ENCODE measurements at regions not wholly inside any gene's neighbourhood (a gene's known extent, or its start where the extent isn't known, plus 50 kb on each side); places are given as distances from the start of the nearest gene placed in this dataset.

DNA sequence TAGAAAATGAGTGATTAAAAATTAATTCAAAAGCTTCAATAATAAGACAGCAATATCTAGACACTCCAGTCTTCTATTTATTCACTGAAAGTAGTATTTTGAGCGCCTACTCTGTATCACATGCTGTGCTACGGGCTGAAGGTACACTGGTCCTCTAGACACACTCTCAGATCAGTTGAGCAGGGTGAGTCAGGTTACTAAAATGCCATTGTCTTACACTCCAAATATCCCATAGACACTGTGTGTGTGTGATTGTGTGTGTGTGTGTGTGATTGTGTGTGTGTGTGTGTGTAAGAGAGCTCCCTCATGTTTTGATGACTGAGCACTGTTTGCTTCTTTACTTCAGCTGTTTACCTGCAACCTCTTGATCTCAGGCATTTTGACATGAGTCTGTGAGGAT lies 342.8 kb upstream of the BOD1L1 start:
- Histone ChIP-seq H3K27ac (ENCODE audit: low read depth in 2 of 2, low read length in 2 of 2) (no peak overlapping the region), H3K36me3 (ENCODE audit: control insufficient read depth in 2 of 3, insufficient read depth in 3 of 3, low read length in 3 of 3) (no peaks in the 10 kb centered on the region), H3K9me3 (ENCODE audit: control insufficient read depth in 2 of 3, insufficient read depth in 1 of 3, low read length in 3 of 3) (no peaks in the 10 kb centered on the region), H3K27me3 (ENCODE audit: control insufficient read depth, insufficient read depth, low read length) (no peaks in the 10 kb centered on the region), H3K9ac (ENCODE audit: low read length in 3 of 3) (no peak overlapping the region), H3K4me1 (ENCODE audit: control insufficient read depth in 2 of 3, insufficient read depth in 2 of 3, low read depth in 1 of 3, low read length in 3 of 3) (no peaks in the 10 kb centered on the region), H3K4me3 (ENCODE audit: low read length in 3 of 3) (no peak overlapping the region)
- TF ChIP-seq, protein P1, sequence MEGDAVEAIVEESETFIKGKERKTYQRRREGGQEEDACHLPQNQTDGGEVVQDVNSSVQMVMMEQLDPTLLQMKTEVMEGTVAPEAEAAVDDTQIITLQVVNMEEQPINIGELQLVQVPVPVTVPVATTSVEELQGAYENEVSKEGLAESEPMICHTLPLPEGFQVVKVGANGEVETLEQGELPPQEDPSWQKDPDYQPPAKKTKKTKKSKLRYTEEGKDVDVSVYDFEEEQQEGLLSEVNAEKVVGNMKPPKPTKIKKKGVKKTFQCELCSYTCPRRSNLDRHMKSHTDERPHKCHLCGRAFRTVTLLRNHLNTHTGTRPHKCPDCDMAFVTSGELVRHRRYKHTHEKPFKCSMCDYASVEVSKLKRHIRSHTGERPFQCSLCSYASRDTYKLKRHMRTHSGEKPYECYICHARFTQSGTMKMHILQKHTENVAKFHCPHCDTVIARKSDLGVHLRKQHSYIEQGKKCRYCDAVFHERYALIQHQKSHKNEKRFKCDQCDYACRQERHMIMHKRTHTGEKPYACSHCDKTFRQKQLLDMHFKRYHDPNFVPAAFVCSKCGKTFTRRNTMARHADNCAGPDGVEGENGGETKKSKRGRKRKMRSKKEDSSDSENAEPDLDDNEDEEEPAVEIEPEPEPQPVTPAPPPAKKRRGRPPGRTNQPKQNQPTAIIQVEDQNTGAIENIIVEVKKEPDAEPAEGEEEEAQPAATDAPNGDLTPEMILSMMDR (IDR thresholded peaks at IDR 0.05; ENCODE audit: borderline replicate concordance, extremely low read depth, insufficient read depth), result no peak
- FAIRE-seq (no peak), DNase-seq (no peak)
- intact Hi-C loops (cut with DNase I), result no loop called here

GRCh38 chr4:13977746-13978145 lies 350.2 kb upstream of the BOD1L1 start:
- Histone ChIP-seq H3K36me3 (ENCODE audit: control insufficient read depth in 2 of 3, insufficient read depth in 3 of 3, low read length in 3 of 3) (no peaks in the 10 kb centered on the region), H3K4me3 (ENCODE audit: low read length in 3 of 3) (no peak overlapping the region), H3K9ac (ENCODE audit: low read length in 3 of 3) (no peak overlapping the region), H3K27ac (ENCODE audit: low read depth in 2 of 2, low read length in 2 of 2) (no peak overlapping the region), H3K4me1 (ENCODE audit: control insufficient read depth in 2 of 3, insufficient read depth in 2 of 3, low read depth in 1 of 3, low read length in 3 of 3) (peaks cover 0 to 4% (median 2%) of the 10 kb centered on the region in 3 donors), H3K27me3 (ENCODE audit: control insufficient read depth, insufficient read depth, low read length) (no peaks in the 10 kb centered on the region), H3K9me3 (ENCODE audit: control insufficient read depth in 2 of 3, insufficient read depth in 1 of 3, low read length in 3 of 3) (no peaks in the 10 kb centered on the region)
- FAIRE-seq, result no peak
- TF ChIP-seq, protein P1 (IDR thresholded peaks at IDR 0.05; ENCODE audit: borderline replicate concordance, extremely low read depth, insufficient read depth), result no peak
- intact Hi-C loops (cut with DNase I), result no loop called here
- DNase-seq, result no peak

DNA sequence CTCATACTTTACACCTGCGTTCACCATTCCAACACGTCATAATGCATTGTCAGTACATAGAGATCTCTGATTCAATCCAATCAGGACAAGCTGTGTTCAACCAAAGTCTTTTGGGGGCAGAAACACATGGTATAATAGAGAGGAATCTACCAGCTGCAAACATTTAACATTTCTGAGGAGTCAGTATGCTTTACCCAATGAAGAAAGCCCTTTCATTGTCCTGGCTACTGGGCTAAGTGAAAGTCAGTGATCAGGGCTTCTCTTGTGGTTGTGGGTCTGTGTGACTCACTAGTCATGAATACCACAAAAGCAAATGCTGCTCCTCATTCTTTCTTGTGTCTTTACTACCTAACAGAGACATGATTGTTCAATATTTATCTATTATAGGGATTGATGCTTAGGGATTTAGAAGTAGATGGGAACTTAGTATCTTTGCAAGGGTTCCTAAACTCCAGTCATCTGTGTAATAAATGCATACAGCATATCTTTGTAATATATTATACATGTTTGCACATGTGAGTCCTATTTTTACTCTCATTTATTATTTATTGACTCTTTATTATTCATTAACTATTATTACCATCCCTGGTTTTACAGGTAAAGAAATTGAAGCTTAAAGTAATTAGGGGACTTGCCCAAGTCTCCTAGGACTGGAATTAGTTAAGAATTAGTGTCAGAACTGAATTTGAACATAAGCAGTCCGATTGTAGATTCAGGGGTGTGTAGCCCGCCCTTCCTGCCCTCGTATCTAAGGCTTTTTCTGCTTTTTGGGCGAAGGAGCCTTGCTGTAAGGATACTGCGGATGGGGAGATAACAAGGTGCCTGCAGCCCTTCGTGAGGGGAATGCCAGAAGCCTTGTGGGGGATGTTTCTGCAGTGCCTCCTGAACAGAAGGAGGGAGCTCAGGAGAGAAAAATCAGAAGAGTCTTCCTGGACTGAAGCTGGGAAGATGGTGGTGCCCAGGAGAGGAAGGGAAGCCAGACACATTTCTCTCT lies 353.1 kb upstream of the BOD1L1 start:
- DNase-seq (no peak), FAIRE-seq (no peak)
- Histone ChIP-seq H3K4me3 (ENCODE audit: low read length in 3 of 3) (peak overlapping the region in 1 of 3 donors; percentile 20), H3K9me3 (ENCODE audit: control insufficient read depth in 2 of 3, insufficient read depth in 1 of 3, low read length in 3 of 3) (no peaks in the 10 kb centered on the region), H3K27ac (ENCODE audit: low read depth in 2 of 2, low read length in 2 of 2) (no peak overlapping the region), H3K36me3 (ENCODE audit: control insufficient read depth in 2 of 3, insufficient read depth in 3 of 3, low read length in 3 of 3) (no peaks in the 10 kb centered on the region), H3K9ac (ENCODE audit: low read length in 3 of 3) (no peak overlapping the region), H3K4me1 (ENCODE audit: control insufficient read depth in 2 of 3, insufficient read depth in 2 of 3, low read depth in 1 of 3, low read length in 3 of 3) (peaks cover 0 to 22% (median 5%) of the 10 kb centered on the region in 3 donors), H3K27me3 (ENCODE audit: control insufficient read depth, insufficient read depth, low read length) (no peaks in the 10 kb centered on the region)
- intact Hi-C loops (cut with DNase I), result no loop called here
- TF ChIP-seq, protein P1 (IDR thresholded peaks at IDR 0.05; ENCODE audit: borderline replicate concordance, extremely low read depth, insufficient read depth), result no peak
